HG02973 (cell line): ENCODE measurements at regions not wholly inside any gene's neighbourhood (a gene's known extent, or its start where the extent isn't known, plus 50 kb on each side); places are given as distances from the start of the nearest gene placed in this dataset.
"Not testable (repeated sequence)": the region's sequence is repeated elsewhere in the genome, so short reads cannot be mapped to it uniquely, and the experiment has no call there.

ENCODE experiments used
- ATAC-seq: cut with Tn5 transposase; IDR thresholded peaks from one replicate; pipeline ENCODE4 v1.9.1; 2021; ENCODE audit warnings: moderate library complexity; ENCODE audit not compliant: unreplicated experiment

- ATAC-seq: no peak
Measured at GRCh38 chrX:140447150-140447549, 57.7 kb downstream of the SOX3 start.

- ATAC-seq: no peak
Measured at GRCh38 chrX:140440876-140441275, 64.0 kb downstream of the SOX3 start.

GRCh38 chrX:140439476-140439875 lies 65.4 kb downstream of the SOX3 start:
- ATAC-seq: no peak

- ATAC-seq: no peak
Measured at GRCh38 chrX:140434347-140434746, 70.5 kb downstream of the SOX3 start.

GRCh38 chrX:140433582-140433981 lies 71.3 kb downstream of the SOX3 start:
- ATAC-seq: no peak

- no peak for ATAC-seq
Measured at GRCh38 chrX:140432346-140433175, 72.3 kb downstream of the SOX3 start.

GRCh38 chrX:140431521-140431920 lies 73.3 kb downstream of the SOX3 start:
- no peak for ATAC-seq

- no peak for ATAC-seq
Measured at GRCh38 chrX:140425712-140426395, 79.0 kb downstream of the SOX3 start.

GRCh38 chrX:140422501-140422900 lies 82.4 kb downstream of the SOX3 start:
- no peak for ATAC-seq

- not testable (repeated sequence) for ATAC-seq
Measured at GRCh38 chrX:140402131-140402530, 102.7 kb downstream of the SOX3 start.

GRCh38 chrX:140396326-140396725 lies 108.5 kb downstream of the SOX3 start:
- not testable (repeated sequence) for ATAC-seq

- no peak for ATAC-seq
Measured at GRCh38 chrX:140393507-140393906, 111.4 kb downstream of the SOX3 start.

GRCh38 chrX:140391313-140391712 lies 113.6 kb downstream of the SOX3 start:
- no peak for ATAC-seq

GRCh38 chrX:140389331-140389730 lies 115.5 kb downstream of the SOX3 start:
- no peak for ATAC-seq

GRCh38 chrX:140362861-140363260 lies 142.0 kb downstream of the SOX3 start:
- ATAC-seq: no peak

- ATAC-seq: no peak
Measured at GRCh38 chrX:140360924-140361323, 143.9 kb downstream of the SOX3 start.

- ATAC-seq: no peak
Measured at GRCh38 chrX:140360284-140360683, 144.6 kb downstream of the SOX3 start.

GRCh38 chrX:140355922-140356321 lies 148.9 kb downstream of the SOX3 start:
- ATAC-seq: no peak

GRCh38 chrX:140355429-140355828 lies 149.4 kb downstream of the SOX3 start:
- no peak for ATAC-seq

GRCh38 chrX:140354431-140355120 lies 150.3 kb downstream of the SOX3 start:
- no peak for ATAC-seq

- no peak for ATAC-seq
Measured at GRCh38 chrX:140346729-140347128, 158.1 kb downstream of the SOX3 start.
